Cardiac septum (tissue), 1 donor: ENCODE measurements at regions not wholly inside any gene's neighbourhood (a gene's known extent, or its start where the extent isn't known, plus 50 kb on each side); places are given as distances from the start of the nearest gene placed in this dataset.
"Not testable (repeated sequence)": the region's sequence is repeated elsewhere in the genome, so short reads cannot be mapped to it uniquely, and the experiment has no call there.

Experiments used
- DNase-seq: peaks from one replicate; pipeline ENCODE4 v3.0.0-alpha.2; 2020; ENCODE audit warnings: low spot score
- intact Hi-C: fragments of 100-400 bp; cut with DNase I; formaldehyde crosslinking; loops from one replicate; pipeline ENCODE4 v1.14.0; 2022
- donor health status: DM: no; HTN: no; CAD: no.

DNA sequence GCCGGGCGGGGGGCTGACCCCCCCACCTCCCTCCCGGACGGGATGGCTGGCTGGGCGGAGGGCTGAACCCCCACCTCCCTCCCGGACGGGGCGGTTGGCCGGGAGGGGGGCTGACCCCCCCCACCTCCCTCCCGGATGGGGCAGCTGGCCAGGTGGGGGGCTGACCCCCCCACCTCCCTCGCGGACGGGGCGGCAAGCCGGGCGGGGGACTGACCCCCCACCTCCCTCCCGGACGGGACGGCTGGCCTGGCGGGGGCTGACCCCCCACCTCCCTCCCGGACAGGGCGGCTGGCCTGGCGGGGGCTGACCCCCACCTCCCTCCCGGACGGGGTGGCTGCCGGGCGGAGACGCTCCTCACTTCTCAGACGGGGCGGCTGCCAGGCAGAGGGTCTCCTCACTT lies 440.1 kb upstream of the ISX start:
- DNase-seq, intact Hi-C loops: not testable (repeated sequence)

GRCh38 chr22:34638128-34638527 lies 427.8 kb upstream of the ISX start:
- DNase-seq = no peak
- intact Hi-C loops = no loop called here

DNA sequence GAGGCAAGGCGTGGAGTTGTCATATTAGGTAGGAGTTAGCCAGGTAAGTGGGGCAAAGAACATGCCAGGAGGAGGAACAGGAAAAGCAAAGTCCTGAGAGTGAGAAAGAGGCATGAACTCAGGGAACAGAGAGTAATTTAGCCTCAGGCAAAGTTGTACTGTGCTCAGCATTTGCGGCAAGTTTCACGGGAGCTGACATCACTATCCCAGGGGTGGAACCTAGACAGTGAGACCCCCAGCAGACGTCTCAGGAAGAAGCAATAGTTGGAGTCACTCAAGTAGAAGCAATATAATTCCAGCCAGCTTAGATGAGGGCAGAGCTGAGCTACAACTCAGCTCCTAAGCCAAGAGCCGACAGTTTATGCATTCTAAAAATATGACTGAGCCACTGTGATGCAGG lies 426.0 kb upstream of the ISX start:
- intact Hi-C loops = no loop called here
- DNase-seq = no peak

GRCh38 chr22:34645375-34645774 lies 420.6 kb upstream of the ISX start:
- intact Hi-C loops = no loop called here
- no peak for DNase-seq

DNA sequence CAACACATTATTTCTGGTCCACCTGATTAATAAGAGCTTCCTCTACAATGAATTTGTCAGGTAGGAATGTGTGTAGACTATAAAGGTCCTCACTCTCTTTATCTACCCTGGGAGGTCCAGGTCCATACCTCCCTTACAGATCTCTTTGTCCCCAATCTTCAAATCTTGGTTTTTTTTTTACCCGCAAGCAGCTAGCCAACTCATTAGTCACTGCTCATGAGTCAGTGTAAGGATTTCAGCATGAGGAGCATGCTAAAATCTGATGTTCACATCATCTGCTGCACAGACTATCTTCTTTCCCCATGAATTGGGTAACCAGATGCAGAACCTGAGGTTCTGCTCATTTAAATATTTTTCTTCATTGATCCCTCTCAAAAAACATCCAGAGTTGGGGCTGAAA lies 397.0 kb upstream of the ISX start:
- intact Hi-C loops = no loop called here
- DNase-seq = no peak

DNA sequence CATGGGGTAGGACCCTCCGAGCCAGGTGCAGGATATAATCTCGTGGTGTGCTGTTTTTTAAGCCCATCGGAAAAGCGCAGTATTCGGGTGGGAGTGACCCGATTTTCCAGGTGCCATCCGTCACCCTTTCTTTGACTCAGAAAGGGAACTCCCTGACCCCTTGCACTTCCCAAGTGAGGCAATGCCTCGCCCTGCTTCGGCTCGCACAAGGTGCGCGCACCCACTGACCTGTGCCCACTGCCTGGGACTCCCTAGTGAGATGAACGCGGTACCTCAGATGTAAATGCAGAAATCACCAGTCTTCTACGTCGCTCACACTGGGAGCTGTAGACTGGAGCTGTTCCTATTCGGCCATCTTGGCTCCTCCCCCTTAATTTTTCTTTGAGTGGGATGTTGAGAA lies 382.9 kb upstream of the ISX start:
- DNase-seq, intact Hi-C loops: not testable (repeated sequence)

DNA sequence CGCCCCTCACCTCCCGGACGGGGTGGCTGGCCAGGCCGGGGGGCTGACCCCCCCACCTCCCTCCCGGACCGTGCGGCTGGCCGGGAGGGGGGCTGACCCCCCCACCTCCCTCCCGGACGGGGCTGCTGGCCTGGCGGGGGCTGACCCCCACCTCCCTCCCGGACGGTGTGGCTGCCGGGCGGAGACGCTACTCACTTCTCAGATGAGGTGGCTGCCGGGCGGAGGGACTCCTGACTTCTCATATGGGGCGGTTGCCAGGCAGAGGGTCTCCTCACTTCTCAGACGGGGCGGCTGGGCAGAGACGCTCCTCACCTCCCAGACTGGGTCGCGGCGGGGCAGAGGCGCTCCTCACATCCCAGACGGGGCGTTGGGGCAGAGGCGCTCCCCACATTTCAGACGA lies 381.7 kb upstream of the ISX start:
- DNase-seq, intact Hi-C loops: not testable (repeated sequence)

- intact Hi-C loops = no loop called here
These were observed 378.8 kb upstream of the ISX start for GRCh38 chr22:34687116-34687515.

GRCh38 chr22:34688825-34689224 lies 377.1 kb upstream of the ISX start:
- intact Hi-C loops = no loop called here
- no peak for DNase-seq

More at GRCh38 chr22:34687116-34687515, 378.8 kb upstream of the ISX start:
- DNase-seq = no peak

DNA sequence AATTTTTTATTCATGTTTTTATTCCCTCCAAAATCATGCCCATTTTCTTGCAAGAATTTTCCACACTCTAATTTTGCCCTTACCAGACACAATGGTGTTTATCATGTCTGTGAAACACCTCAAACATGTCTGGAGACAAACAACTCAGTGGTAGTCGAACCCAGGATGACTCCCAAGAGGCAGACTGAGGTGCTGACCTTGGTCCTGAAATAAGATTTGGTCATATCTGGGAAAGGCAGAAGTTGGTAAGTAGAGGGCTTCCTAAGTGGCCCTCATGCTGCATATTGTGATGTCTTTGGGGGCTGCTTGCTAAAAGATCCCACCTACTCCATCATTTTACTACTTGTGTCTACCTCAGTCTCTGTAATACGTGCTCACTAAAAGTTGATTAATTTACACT lies 369.4 kb upstream of the ISX start:
- intact Hi-C loops = no loop called here

DNA sequence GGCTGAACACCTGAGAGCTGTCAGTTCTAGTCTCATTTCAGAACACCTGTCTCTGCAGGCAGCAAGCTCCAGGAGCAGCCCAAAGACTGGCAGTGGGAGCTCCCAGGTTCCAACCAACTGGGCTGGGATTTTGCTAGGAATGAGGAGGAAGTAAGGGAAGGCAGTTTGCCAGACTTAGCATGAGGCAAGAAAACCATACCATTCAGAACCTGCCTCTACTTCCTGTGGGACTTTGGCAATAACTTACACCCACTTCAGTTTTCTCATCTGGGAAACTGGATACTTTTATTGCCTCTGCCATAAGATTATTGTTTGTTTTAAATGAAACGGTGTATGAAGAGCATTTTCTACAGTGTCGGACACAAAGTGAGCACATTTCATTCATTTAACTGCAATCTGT lies 363.7 kb upstream of the ISX start:
- DNase-seq = no peak
- intact Hi-C loops = no loop called here

More for the DNA sequence above, 369.4 kb upstream of the ISX start:
- DNase-seq = no peak

- no peak for DNase-seq
- intact Hi-C loops = no loop called here
These were observed 356.3 kb upstream of the ISX start for GRCh38 chr22:34709641-34710040.

DNA sequence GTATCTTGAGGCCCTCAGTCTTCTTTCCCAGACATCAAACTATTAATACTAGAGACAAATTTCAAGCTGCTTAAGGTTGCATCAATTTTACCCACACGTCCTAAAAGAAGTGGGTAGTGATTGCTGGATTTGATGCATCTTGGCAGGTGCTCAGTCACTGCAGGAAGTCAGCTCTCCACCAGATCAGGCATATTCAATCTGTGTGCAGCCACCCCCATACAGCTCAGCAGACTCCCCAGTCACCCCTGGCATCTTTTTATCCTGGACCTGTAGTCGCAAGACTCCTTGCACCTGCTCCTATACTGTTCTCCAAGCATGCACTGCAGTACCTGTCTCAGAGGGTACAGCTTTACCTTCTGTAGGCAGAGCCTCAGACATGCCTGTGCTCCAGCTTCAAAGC lies 343.1 kb upstream of the ISX start:
- intact Hi-C loops = no loop called here
- DNase-seq = no peak

GRCh38 chr22:34736081-34736480 lies 329.9 kb upstream of the ISX start:
- DNase-seq = no peak

DNA sequence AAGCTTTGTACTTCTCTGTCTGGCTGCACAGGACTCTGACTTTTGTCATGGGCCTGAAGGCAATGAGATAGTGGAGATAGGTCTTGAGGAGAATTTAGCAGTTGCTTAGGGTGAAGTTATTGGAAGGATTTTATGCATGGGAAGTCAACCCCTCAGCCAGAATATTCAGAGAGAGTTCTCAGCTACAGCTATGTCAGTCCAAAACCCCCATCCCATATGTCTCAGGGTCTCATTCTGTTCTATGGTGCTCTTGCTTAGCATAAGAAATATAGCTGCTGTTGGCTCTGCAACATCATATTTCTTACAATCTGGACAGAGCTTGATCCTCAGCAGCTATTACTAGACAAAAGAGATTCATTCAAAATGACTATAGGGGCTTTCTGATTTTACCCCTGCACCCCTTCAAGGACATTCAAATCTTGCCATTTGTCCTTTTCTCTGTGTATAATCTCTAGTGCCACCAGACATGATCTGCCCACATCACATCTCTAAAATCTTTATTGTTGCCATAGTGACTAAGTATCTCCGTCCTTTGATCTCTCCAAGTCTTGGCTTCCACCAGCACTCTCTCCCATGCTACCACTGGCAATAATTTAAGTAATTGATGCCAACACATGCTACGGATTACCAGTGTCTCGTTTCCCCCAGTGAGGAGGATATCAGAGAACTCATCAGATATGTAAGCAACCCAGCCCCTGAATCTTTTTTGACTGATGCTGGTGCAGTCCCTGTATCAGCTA lies 327.1 kb upstream of the ISX start:
- intact Hi-C loops = no loop called here
- no peak for DNase-seq

More at GRCh38 chr22:34736081-34736480, 329.9 kb upstream of the ISX start:
- intact Hi-C loops = no loop called here

- intact Hi-C loops = no loop called here
- no peak for DNase-seq
These were observed 322.7 kb upstream of the ISX start for GRCh38 chr22:34743110-34743751.

DNA sequence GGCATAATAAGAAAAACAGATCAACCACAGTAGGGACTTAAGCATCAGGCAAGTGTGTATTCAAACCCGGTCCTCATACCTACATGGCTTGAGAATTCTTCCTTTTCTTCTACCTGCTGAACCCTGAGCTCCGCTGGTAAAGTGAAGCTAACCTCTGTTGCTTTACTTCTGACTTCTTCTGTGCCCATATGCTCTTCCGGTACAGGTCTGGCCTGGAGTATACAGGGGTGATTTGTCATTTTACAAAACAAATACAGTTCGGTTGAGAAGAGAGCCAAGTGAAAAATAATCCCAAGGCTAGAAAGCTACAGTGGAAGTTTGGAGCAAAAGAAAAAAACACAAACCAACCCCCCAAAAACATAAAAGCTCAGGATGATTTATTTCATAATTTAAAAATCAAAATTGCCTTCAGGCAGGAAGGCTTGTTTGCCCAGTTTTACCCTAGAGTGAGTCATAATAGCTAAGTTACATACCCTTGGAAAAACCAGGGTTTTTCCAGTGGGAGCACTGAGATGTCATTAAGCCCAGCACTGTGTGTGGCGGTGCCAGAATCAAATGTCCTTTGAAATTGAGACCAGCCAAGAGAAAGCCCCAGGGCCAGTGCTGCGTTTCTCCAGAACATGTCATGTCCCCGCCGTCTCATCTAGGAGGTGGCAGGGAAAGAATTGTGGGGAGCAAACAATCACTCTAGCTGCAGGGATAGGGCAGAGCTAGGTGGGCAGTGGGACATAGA lies 305.5 kb upstream of the ISX start:
- no peak for DNase-seq
- intact Hi-C loops = no loop called here

DNA sequence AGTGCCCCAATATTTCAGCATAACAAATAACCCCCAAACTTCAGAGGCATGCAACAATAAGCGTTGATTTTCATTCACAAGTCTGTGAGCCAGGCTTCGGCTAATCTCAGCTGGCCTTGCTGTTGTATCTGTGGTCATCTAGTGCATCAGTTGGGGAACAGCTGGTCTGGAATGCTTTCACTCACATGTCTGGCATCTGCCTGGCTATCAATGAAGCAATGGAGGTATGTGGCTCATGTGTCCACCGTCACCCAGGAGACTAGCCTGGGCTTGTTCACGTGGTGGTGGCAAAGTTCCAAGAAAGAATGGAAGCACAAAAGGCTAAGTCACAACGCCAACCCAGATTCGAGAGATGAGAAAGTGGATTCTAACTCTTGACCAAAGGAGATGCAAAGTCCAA lies 304.8 kb upstream of the ISX start:
- DNase-seq = no peak
- intact Hi-C loops = no loop called here

DNA sequence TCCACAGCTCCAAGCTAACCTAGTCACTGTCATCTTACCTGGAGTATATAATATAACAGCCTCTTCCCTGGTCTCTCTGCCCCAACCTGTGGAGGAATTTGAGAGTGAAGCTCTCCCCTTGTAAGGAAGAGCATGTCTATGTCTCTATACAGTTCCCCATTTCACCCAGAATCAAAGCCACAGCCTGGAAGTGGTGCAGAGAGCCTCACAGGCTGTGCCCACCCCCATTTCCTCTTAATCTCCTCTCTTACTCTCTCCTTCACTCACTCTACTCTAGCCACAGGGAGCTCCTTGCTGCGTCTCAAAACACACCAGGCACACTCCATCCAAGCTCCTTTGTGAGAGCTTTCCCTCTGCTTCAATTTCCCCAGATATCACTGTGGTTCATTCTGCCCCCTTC lies 302.5 kb upstream of the ISX start:
- no peak for DNase-seq
- intact Hi-C loops = no loop called here

DNA sequence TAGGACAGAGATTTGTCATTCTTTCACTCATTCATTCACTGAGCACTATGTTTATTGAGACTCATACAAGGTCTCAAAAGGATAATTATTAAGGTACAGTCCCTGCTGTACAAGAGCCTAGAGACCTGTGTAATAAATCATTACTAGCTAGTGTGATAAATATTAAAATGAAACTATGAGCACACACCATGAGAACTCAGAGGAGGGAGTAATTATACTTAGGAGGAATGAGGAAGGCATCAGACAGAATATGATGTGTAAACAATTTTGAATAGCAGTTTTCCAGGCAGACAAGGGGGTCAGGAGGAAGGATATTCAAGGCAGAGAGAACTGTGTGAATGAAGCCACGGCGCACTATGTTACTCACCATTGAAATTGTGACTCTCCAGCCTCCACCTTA lies 300.8 kb upstream of the ISX start:
- intact Hi-C loops = no loop called here
- no peak for DNase-seq

GRCh38 chr22:34769361-34769760 lies 296.6 kb upstream of the ISX start:
- intact Hi-C loops = no loop called here
- DNase-seq = no peak
